ENCODE measurements at regions not wholly inside any gene's neighbourhood (a gene's known extent, or its start where the extent isn't known, plus 50 kb on each side); places are given as distances from the start of the nearest gene placed in this dataset.

DNA sequence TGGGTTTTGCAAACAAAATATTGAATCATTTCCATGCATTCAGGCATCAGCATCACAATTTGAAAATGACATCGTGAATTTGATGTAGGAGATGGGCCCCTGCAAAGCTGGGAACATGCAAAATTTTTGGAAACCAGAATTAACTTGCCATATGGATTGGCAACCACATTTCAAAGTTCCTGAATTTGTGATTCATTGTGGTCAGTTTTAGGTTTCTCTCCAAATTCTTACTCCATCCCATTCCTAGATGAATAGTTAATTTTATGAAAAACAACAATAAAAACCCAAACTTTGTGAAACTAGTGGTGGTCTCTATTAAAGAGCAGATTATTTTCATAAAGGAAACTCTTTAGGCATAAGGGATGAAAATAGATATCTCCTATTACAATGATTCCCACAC lies 107.8 kb upstream of the SLIT3 start:
- DNase-seq (ENCODE audit: low spot score) = no peak
- ChIA-PET POLR2A (ENCODE audit: low non-redundant PET) (no interaction called here), CTCF (no interaction called here)
- TF ChIP-seq, protein P1, sequence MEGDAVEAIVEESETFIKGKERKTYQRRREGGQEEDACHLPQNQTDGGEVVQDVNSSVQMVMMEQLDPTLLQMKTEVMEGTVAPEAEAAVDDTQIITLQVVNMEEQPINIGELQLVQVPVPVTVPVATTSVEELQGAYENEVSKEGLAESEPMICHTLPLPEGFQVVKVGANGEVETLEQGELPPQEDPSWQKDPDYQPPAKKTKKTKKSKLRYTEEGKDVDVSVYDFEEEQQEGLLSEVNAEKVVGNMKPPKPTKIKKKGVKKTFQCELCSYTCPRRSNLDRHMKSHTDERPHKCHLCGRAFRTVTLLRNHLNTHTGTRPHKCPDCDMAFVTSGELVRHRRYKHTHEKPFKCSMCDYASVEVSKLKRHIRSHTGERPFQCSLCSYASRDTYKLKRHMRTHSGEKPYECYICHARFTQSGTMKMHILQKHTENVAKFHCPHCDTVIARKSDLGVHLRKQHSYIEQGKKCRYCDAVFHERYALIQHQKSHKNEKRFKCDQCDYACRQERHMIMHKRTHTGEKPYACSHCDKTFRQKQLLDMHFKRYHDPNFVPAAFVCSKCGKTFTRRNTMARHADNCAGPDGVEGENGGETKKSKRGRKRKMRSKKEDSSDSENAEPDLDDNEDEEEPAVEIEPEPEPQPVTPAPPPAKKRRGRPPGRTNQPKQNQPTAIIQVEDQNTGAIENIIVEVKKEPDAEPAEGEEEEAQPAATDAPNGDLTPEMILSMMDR (conservative IDR thresholded peaks at IDR 0.05; ENCODE audit: low read depth) = no peak
- no peak overlapping the region for H3K27ac ChIP-seq

DNA sequence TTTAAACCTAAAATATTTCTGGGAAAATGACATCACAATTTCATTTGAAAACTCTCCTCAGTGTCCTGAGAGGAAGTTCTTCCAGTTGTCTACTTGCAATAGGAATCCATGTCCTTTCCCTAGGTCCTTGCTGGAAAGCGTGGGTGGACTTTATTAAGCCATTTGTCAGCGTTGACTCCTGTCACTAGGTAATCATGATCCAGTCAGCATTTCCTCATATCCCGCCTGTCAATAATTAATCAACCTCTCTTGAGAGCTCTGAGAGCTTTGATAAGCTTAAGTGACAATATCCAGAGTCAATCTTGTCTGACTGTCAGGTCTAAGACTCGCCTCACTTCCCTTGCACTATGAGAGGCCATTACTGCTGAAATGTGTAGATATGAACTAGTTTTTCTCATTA lies 107.2 kb upstream of the SLIT3 start:
- DNase-seq (ENCODE audit: low spot score) = no peak
- ChIA-PET CTCF (no interaction called here), POLR2A (ENCODE audit: low non-redundant PET) (no interaction called here)
- no peak overlapping the region for H3K27ac ChIP-seq
- TF ChIP-seq, protein P1 (conservative IDR thresholded peaks at IDR 0.05; ENCODE audit: low read depth) = no peak

DNA sequence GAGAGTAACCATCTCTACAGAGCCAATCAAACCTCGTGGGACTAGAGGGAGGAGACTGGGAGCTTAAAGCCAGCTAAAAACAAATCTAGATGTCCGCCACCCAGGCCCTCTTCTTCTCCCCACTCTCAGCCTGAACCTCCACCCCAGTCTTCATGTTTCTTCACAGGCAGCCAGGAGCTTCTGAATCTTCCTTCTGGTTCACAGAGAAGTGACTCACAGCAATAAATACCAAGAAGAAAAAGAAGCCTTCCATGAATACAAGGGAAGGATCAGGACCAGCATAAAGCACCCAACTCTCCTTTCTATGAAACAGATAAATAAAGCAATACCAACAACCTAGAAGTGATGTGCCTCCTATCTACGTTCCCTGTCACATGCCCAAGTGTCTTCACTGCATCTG lies 103.3 kb upstream of the SLIT3 start:
- CTCF ChIA-PET = no interaction called here
- H3K27ac ChIP-seq = no peak overlapping the region
- POLR2A ChIA-PET (ENCODE audit: low non-redundant PET) = no interaction called here
- TF ChIP-seq, protein P1 (conservative IDR thresholded peaks at IDR 0.05; ENCODE audit: low read depth) = no peak
- no peak for DNase-seq (ENCODE audit: low spot score)

DNA sequence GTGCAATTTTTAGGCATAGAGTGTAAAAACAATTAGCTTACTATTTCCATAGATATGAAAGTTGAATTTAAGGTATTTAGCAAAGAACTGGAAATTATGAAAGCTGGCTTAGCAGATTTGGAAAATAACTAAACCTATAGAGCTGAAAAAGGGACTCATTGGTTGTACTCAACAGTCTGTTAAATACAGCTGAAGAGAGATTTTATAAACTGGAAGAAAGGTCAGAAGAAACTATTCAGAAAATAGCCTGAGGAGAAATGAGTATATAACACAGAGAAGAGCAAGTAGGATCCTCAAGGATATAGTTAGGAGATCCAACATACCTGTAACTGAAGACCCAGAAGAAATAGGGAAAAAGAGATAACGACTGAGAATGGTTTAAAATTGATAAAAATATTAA lies 97.6 kb upstream of the SLIT3 start:
- CTCF ChIA-PET = no interaction called here
- H3K27ac ChIP-seq = no peak overlapping the region
- POLR2A ChIA-PET (ENCODE audit: low non-redundant PET) = no interaction called here
- no peak for DNase-seq (ENCODE audit: low spot score)
- TF ChIP-seq, protein P1 (conservative IDR thresholded peaks at IDR 0.05; ENCODE audit: low read depth) = no peak

DNA sequence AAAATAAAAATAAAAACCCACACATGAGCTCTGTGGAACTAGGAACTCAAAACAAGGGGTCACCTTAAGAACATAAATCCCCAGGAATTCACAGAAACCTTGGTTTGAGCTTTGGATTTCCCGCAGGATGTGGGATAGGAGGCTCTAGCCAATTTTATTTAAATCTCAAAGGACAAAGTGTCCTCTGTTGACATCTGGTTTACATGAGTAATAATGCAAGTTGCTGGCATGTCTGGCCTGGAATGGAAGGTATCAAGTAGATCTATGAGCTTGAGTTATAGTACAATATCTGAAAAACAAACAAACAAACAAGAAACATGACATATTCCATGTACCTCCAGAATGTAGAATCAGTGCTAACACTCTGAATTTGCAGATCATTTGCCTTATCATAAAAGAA lies 94.2 kb upstream of the SLIT3 start:
- no peak overlapping the region for H3K27ac ChIP-seq
- ChIA-PET POLR2A (ENCODE audit: low non-redundant PET) (no interaction called here), CTCF (interaction anchor here (0.6 kb wide), 1 partner anchor 632 kb away, joined by 3 read pairs; no protein-coding TSS in a partner anchor)
- no peak for DNase-seq (ENCODE audit: low spot score)
- TF ChIP-seq, protein P1 (conservative IDR thresholded peaks at IDR 0.05; ENCODE audit: low read depth) = no peak

DNA sequence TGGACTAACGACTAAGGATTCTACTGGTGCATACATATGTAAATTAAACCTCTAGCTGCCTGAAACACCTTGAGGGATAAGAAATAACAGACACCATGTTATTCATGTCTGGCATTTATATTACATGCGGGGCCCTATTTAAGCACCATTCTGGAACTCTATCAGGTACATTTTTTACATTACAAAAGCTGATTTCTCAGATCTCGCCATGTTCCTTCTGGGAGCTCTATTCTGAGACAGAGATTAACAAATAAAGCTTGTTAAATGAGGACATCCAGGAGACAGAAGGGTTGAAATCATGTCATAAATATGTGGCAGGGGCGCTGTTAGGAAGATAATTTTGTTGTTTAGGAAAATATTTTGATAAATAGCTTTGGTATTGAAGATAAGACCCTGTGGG lies 93.4 kb upstream of the SLIT3 start:
- H3K27ac ChIP-seq = no peak overlapping the region
- TF ChIP-seq, protein P1 (conservative IDR thresholded peaks at IDR 0.05; ENCODE audit: low read depth) = no peak
- ChIA-PET POLR2A (ENCODE audit: low non-redundant PET) (no interaction called here), CTCF (no interaction called here)
- no peak for DNase-seq (ENCODE audit: low spot score)

DNA sequence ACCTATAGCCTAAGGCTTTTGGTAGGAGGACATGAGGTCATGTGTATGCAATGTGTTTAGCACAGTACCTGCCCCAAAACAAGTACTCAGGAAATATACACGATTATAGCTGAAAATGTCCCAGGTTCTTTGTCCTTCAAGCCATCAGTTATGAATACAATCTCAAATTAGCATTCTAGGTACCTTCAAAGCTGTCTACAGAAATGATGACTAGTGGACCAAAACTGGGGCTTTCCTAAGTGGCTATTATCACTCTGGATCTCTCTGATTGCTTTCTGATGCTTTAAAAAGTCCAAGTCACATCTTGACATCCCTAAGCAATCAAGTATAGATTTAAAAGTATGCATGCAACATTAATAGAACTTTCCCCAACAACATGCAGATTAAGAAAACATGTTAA lies 93.0 kb upstream of the SLIT3 start:
- no peak for DNase-seq (ENCODE audit: low spot score)
- POLR2A ChIA-PET (ENCODE audit: low non-redundant PET) = no interaction called here
- TF ChIP-seq, protein P1 (conservative IDR thresholded peaks at IDR 0.05; ENCODE audit: low read depth) = no peak
- H3K27ac ChIP-seq = no peak overlapping the region
- CTCF ChIA-PET = no interaction called here
